Fibroblast of upper back skin (primary cell): ENCODE measurements at regions not wholly inside any gene's neighbourhood (a gene's known extent, or its start where the extent isn't known, plus 50 kb on each side); places are given as distances from the start of the nearest gene placed in this dataset.
"Not testable (repeated sequence)": the region's sequence is repeated elsewhere in the genome, so short reads cannot be mapped to it uniquely, and the experiment has no call there.

Experiments
- DNase-seq: peaks from one replicate; pipeline ENCODE4 v3.0.0-alpha.2; 2013

DNA sequence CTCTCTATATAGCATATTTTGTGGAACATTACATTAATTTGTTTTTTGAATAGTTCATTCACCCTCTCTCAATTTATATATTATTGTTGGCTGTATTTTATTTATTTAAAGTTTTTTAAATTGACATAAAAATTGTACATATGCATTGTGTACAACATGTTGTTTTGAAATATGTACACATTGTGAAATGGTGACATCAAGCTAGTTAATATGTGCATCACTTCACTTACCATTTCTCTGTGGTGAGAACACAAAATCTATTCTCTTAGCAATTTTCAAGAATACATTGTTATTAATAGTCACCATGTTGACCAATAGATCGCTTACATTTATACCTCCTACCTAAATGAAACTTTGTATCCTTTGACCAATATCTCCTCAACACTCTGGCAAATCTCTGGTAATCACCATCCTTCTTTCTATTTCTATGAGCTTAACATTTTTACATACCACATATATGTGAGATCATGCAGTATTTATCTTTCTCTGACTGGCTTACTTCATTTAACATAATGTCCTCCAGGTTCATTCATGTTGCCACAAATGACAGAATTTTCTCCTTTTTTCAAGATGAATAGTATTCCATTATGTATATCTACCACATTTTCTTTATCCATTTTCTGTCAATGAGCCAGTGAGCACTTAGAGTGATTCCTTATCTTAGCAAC, 180.9 kb upstream of the DEPDC1 start:
- no peak for DNase-seq

DNA sequence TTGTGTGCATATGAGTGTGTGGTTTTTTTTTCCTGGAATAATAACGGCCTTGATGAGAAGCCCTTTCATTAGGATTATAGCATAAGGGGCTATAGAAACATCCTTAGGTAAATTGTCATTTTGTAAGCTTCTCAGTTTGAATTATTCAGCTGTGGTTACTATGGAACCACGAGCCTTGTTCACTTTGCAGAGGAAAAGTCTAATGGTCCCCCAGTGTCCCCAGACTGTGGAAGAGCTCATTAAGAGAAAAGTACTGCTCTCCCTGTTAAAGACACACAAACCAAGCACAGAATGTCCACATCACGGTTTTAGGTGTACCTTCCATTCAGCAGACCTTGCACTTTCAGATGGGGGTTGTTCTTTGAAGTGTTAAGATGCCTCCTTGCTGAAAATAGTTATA, 199.3 kb upstream of the DEPDC1 start:
- no peak for DNase-seq

DNA sequence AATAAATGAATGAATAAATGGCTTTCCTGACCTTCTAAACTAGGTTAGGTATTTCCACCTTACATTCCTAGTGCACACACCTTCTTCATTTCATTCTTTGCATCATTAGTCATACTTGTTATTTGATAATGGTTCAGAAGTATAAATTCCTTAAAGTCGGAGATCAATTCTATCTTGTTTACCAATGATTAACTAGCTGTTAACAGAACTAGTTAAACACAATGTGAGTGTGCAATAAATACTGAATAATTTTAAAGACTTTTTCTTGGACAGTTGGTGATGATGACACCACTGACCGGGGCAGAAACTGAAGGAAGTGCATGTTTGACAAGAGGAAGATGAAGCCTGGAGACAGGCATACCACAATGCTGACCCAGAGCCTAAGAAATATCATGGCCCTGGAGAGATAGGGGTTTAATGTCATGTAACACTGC, 207.1 kb upstream of the DEPDC1 start:
- no peak for DNase-seq

DNA sequence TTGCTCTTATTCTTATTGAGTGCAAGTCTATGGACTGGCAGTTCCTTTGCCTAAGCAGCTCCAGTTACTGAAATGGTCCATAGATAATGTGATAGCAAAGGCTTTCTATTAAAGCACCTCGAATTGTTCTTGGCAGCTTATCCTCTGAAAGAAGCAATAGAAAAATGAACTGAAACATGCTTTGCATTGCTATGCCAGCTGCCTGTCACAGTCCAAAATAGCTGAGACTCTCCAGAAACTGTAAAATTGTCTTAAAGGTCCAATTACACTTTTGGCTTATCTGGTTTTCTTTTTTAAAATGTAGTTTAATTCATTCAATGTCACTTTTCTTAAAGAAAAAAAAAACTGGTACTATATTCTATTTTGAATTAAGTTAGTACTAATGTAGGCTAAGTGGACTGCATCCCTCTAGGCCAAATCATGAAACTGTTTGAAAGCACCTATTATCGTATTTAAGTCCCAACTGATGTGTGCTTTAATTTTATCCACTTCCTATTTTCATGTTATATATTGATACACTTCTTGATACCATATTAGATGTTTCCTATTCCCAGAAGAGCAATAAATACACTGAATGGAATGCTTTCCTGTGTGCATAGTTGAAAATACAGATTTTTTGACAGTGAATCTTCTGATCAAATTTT, 208.0 kb upstream of the DEPDC1 start:
- no peak for DNase-seq

DNA sequence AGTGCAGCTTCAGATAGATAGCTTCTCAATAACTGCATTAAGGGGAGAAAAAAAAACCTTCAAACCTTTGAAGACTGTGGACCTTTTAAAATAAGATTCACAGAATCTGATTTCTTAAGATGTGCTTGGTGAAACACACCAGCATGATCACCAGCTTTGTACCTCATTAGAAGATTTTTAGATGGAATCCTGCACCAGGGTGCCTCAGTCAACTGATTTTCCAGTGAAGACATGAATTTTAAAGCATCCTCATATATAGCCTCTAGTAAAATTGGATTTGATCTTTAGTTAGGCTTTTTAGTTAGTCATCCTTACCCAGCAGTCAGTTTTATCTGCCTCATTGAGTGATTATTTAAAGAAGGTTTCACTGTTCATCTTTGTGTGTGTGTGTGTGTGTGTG, 208.6 kb upstream of the DEPDC1 start:
- no peak for DNase-seq

DNA sequence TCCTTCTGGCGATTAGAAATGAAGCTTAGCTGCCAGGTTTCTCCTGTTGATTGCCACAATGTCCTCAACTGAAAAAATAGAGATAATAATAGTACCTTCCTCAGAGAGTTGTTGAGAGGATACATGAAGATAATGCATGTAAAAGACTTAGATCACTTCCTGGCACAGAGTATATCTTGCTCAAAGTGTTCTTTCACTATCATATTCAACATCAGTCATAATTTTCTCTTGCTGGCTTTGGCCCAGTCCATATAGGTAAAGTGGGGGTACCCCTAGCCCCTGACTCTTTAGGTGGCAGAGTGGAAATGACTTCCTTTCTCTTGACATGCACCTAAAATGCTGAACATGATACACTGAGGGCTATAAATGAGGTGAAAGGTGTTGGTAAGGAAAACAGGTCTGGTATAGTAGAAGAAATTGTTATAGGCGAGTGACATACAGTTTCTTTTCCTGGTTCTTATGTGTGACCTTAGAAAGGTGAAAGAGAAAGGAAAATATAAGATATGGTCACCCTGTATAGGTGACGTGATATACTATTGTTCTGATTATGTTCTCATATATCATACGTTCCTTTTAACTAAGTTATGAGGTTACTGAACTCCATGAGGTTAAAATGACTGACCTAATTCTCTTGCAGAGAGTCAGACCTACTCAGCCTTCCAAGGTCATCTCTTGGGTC, 209.9 kb upstream of the DEPDC1 start:
- no peak for DNase-seq

DNA sequence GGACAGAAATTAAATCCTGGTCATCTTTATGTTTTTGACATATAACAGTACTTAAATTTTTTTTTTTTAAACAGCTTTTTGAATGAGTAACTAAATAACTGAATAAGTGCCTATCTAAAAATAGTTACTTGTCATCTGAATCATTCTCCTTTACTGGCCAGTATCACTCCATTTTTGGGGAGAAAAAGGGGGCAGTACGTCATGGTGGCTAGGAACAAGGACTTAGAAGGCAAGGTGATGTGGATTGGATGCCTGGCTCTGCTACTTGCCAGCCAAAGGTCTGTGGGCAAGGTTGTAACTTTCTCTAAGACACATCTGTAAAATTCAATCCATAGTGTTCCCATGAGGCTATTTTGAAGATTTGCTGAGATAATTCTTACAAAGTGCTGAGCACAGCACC, 220.4 kb upstream of the DEPDC1 start:
- DNase-seq, result no peak

DNA sequence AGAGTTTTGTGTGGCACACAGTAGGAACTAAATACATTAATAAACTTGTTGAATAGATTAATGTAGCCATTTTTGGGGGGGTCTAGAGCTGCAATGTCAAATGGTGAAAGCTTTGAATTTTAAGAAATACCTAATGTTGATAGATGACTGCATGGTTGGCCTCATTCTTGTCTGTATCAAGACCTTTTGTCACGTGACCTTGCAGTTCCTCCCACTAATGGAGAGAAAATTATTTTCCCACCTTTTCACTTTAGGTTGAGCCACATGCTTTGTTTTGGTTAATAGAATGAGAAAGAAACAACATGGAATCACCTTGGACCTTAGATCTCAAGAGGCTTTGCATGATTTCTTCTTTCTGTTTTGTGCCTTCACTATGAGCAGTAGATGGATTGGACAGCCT, 223.6 kb upstream of the DEPDC1 start:
- no peak for DNase-seq

DNA sequence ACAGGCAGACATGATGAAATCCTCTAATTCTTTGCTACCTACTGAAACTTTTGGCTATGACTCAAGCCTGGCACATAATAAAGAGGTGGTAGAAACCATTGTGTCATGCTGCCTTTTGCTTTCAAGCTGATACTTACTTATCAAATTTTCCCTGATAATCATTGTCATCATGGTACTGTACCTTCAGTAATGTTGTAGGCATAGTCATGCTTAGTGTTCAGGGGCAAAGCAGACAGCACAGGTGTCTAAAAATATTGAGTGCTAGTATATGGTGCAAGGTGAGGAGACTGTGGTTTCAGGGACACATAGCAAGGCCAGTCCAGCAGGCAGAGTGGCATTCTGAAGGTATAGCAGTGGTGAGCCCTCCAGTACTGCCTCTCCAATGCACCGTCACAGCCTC, 226.9 kb upstream of the DEPDC1 start:
- no peak for DNase-seq

DNA sequence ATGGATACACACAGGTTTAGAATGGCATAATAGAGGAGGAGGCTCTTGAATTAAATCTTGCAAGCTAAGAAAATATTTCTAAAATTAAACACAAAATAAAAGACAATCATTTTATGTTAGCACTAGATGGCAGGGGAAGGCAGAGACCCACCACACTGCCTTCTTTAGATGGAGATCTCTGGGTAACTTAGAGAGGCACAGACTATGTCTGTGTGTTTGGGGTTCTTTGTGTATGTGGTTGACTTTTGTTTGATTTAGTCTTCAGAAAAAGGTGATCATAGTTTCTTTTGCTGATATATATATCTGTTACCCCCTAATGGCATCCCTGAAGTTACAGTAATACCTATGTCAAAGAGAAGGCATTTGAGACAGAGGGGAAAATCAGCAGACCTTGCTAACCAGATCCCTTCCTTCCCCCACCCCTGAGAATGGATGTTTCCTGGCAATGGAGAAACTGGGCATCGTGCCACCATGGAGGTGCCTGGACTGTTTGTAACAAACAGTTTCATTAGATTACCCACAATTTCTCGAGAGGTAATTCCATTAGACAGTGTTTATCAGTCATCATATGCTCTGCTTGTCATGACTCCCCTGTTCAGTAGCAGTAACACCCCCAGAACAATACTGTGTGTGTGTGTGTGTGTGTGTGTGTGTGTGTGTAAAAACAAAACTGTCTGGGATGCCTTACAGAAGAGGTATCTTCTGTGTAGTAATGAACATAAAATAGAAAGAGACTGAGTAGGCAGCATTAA, 228.3 kb upstream of the DEPDC1 start:
- DNase-seq, result no peak

DNA sequence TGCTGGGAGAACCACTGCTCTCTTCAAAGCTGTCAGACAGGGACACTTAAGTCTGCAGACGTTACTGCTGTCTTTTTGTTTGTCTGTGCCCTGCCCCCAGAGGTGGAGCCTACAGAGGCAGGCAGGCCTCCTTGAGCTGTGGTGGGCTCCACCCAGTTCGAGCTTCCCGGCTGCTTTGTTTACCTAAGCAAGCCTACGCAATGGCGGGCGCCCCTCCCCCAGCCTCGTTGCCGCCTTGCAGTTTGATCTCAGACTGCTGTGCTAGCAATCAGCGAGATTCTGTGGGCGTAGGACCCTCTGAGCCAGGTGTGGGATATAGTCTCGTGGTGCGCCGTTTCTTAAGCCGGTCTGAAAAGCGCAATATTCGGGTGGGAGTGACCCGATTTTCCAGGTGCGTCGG, 242.6 kb upstream of the DEPDC1 start:
- not testable (repeated sequence) for DNase-seq

DNA sequence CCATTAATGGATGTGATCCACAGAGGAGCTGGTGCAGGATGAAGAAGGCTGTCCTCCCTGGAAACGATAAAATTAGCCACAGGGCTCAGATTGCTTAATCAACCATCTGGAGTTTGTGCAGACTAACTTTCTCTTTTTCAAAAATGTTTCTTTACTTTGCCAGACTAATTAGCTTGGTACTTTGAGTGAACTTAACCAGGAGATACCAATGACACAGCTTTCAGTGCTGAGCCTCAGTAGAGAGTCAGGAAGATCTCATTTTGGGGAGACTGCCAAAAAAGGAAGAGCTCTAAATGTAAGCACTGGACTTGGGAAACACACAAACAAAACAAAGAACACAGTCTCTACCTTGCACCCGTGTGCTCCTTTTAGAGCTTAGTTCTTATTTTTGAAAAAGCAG, 248.1 kb upstream of the DEPDC1 start:
- no peak for DNase-seq

DNA sequence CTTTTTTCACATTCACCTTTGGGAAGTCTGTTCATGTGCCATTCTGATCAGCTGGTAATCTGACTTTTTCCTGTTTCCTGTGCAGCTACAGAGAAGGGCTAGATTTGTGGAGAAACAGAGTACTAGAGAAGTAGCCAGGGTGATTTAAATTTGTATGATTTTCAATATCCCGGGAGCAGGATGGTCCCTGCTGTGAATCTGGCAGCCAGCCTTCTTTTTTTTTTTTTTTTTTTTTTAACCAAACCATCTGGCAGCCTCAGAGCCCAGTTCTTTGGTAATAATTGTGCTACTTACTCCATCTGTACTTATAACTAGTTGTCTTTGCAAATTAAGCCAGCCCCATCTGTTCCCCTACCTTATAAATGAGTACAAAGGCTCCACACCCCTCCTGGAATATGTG, 248.6 kb upstream of the DEPDC1 start:
- DNase-seq, result no peak

DNA sequence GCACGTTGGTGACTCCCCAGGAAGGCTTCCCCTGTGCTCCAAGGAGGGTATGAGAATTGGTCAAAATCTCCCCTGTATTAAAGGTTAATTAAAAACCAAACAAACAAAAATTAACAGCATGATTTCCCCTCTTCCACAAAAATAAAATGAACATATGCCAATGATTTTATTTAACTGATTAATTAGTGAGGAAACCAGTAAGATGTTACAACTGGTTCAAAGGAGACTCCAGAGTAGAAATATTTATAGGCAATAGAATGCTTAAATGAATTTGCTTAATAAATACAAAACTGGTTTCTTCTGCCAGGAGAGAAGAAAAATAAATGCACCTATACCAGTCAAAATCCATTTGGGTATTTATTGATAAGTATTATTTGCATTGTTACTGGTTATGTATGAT, 249.5 kb upstream of the DEPDC1 start:
- DNase-seq, result no peak

DNA sequence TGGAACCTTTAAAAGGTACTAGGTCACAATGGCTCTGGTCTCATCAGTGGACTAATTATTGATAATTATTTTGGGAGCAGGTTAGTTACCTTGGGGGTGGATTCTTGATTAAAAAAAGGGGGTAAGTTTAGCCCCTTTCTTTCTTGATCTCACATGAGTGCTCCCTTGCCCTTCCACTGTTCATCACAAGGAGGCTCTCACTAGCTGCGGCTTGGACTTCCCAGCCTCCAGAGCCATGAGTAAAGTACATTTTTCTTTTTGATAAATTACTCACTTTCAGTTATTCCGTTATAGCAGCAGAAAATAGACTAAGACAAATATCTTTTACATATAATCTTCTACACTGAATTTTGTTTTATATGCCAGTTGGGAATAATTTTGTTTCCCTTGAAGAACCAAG, 254.8 kb upstream of the DEPDC1 start:
- no peak for DNase-seq

DNA sequence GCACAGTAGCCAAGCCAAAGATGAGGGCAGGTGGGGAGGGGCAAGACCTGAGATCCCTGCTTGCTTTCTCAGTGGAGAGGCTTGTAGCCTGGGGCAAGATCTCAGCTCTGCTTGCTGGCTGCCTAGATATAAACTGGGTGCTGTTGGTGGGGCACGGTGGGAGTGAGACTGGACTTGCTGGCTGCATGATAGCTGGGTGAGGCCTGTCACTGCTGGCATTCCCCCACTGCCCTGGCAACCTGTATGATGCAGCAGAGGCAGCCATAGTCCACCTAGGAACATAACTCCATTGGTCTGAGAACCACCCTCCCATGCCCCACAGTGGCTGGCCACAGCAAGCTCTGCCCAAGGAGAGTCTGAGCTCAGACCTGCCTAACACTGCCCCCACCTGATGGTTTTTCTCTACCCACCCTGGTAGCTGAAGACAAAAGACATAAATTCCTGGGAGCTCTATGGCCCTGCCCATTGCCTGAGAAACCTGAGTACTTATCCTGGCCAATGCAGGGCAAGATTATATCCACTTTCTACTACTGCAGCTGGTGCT, 261.9 kb upstream of the DEPDC1 start:
- DNase-seq, result no peak

DNA sequence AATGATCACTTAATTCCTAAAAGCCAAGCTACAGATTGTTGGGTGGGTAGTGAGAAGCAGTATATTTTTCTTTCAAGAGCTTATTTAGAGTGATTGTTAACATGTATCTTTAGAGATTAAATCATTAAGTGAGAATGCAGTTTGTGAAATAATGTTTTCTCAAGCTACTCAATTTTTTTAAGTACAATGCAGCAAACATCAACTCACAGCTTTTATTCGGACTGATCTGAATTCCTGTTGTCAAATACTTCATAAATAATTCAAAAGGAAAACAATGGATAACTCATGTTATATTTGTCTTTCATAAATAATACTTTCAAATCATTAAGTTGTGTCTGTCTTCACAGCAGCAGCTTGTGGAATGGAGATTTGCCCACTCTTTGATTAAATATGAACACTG, 271.1 kb upstream of the DEPDC1 start:
- DNase-seq, result no peak

DNA sequence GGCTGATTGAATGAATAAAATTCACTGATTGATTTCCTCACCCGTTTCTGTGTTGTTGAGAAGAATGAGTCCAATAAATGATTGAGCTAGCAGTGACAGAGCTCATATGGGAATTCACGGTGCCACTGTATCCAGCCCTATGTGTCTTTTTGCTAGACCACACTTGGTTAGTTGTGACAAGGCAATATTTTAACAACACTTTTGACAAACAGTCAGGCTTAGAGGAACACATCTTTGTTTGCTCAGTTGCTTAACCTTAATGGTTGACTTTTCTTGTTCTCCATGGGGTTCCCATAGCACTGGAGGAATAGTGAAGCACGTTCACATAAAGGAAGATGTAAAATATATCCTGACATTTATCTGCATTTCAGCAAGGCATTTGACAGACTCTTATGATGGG, 273.9 kb upstream of the DEPDC1 start:
- no peak for DNase-seq

DNA sequence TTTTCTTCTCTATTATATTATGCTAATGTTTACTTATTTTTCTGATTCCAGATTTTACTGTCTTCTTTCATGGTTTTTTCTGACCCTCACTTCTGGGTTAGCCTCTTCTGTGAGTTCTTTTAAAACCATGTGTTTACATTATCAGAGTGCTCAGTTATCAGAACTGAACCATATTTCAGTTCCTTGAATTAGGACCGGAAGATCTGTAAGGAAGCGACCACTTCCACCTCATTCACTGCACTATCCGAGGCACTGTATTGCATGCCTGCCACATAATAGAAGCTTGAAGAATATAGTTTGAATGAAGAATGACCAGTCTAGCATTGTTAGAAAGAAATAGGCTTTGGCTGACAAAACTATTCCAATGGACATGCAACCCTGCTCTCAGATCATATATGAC, 281.0 kb upstream of the DEPDC1 start:
- DNase-seq, result no peak

DNA sequence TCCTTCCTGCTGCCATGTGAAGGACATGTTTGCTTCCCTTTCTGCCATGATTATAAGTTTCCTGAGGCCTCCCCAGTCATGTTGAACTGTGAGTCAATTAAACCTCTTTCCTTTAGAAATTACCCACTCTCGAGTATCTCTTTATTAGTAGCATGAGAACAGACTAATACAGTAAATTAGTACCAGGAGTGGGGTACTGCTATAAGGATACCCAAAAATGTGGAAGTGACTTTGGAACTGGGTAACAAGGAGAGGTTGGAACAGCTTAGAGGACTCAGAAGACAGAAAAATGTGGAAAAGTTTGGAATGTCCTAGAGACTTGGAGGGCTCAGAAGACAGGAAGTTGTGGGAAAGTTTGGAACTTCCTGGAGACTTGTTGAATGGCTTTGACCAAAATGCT, 283.0 kb upstream of the DEPDC1 start:
- not testable (repeated sequence) for DNase-seq

DNA sequence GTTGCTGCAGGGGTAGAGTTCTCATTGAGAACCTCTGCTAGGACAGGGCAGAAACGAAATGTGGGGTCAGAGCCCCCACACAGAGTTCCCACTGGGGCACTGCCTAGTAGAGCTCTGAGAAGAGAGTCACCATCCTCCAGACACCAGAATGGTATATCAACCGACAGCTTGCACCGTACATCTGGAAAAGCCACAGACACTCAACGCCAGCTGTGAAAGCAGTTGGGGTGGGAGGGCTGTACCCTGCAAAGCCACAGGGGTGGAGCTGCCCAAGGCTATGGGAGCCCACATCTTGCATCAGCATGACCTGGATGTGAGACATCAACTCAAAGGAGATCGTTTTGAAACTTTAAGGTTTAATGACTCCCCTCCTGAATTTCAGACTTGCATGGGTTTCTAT, 284.0 kb upstream of the DEPDC1 start:
- no peak for DNase-seq

DNA sequence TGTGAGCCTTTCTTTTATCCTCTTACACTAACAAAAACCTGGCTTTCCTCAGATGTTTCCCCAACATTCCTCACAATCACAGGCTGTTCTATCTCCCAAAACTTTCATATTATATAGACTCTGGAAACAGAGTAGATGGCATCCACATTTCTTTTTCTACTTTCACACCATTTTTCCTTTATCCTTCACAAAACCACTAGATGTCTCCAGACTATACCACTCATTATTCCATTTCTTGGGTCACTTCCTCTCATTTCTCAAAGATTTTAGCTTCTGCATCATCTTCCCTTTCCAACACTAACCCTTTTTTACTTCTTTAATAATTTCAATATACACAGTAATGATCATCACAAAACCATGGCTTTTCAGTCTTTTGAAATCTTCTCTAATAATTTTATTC, 286.0 kb upstream of the DEPDC1 start:
- DNase-seq, result no peak

DNA sequence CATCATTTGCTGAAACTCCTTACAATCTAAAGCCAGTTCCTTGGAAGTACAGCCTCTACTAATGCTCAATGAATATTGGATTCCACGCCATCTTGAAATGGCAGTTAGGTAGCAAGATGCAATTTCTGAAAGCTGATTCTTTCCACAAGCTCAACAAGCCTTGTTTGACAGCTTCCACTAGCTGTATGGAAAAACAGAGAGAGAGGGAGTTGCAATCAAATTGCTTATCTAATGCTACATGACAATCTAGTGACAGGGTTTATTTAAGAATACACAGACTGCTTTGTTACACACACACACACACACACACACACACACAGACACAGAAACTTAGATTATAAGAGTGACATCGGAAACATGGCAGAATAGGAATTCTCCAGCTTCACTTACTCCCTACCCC, 288.4 kb upstream of the DEPDC1 start:
- no peak for DNase-seq

DNA sequence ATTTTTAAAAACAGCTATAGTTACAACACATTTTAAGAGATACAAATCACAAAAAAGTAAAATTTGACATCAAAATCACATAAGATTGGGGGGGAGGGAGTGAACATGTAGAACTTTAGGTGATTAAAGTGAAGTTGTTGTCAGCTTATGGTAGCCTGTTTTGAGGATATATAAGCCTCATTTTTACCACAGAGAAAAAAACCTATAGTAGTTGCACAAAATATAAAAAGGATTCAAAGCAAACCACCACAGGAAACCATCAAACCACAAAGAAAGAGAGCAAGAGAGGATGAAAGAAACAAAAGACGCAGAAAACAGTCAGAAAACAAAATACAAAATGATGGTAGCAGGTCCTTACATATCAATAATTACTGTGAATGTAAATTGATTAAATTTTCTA, 291.9 kb upstream of the DEPDC1 start:
- DNase-seq, result no peak
